ENCODE measurements at regions not wholly inside any gene's neighbourhood (a gene's known extent, or its start where the extent isn't known, plus 50 kb on each side); places are given as distances from the start of the nearest gene placed in this dataset.

DNA sequence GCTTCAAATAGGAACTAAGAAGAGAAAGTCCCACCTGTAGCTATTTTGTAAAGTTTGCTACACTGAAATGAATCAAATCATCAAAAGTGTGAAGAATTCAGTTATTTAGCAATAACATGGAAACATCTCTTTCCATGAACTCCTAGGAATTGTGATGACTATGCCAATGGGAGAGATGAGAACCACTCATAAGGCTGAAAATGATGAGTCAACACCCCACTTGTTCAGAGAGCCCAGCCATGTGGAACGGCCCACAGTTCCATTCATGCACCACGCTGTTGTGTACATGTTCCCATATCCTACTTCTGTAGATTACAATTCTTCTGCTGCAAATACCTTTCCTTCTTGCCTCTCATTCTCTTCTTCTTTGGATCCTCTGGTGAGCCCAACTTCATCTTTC, 645.5 kb upstream of the ID2 start:
- 94 to 100% (median 95%) methylated on average over 2 of the region's 2 CpGs for WGBS, 4 donors
- no peaks in the 10 kb centered on the region for H3K9me3 ChIP-seq
- no peaks in the 10 kb centered on the region for H3K4me1 ChIP-seq
- TF ChIP-seq, protein P1, sequence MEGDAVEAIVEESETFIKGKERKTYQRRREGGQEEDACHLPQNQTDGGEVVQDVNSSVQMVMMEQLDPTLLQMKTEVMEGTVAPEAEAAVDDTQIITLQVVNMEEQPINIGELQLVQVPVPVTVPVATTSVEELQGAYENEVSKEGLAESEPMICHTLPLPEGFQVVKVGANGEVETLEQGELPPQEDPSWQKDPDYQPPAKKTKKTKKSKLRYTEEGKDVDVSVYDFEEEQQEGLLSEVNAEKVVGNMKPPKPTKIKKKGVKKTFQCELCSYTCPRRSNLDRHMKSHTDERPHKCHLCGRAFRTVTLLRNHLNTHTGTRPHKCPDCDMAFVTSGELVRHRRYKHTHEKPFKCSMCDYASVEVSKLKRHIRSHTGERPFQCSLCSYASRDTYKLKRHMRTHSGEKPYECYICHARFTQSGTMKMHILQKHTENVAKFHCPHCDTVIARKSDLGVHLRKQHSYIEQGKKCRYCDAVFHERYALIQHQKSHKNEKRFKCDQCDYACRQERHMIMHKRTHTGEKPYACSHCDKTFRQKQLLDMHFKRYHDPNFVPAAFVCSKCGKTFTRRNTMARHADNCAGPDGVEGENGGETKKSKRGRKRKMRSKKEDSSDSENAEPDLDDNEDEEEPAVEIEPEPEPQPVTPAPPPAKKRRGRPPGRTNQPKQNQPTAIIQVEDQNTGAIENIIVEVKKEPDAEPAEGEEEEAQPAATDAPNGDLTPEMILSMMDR (IDR thresholded peaks at IDR 0.05): no peak
- TF ChIP-seq POLR2A (IDR thresholded peaks at IDR 0.05): no peak
- no peak overlapping the region for H3K27ac ChIP-seq
- ATAC-seq (no peak), DNase-seq (no peak)
- H3K36me3 ChIP-seq: no peaks in the 10 kb centered on the region
- no peak overlapping the region for H3K4me3 ChIP-seq
- intact Hi-C loops (cut with DNase I): no loop called here
- H3K27me3 ChIP-seq: no peaks in the 10 kb centered on the region

DNA sequence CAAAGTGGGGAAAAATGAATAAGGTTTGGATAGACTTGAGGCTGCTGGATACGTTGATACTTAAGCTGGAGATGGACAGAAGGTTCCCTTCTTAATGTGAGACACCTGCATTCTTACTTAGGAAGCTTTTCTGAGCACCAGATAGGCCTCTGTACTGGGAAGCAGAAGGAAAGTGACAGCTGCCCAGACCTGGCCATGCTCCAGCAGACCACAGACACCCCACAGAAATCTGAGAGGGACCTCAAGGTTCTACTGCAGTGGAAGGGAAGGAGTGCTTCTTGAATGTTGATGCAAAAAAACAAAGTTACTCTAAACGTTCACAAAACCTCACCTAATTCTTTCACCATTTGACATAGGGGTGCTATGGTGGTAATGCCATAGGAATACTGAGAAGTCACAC, 642.1 kb upstream of the ID2 start:
- no peak overlapping the region for H3K4me3 ChIP-seq
- ATAC-seq (no peak), DNase-seq (no peak)
- no peaks in the 10 kb centered on the region for H3K4me1 ChIP-seq
- H3K36me3 ChIP-seq: no peaks in the 10 kb centered on the region
- TF ChIP-seq, protein P1 (IDR thresholded peaks at IDR 0.05): no peak
- TF ChIP-seq POLR2A (IDR thresholded peaks at IDR 0.05): no peak
- peaks cover 0 to 11% (median 0%) of the 10 kb centered on the region in 12 donors for H3K9me3 ChIP-seq
- 71 to 76% (median 72%) methylated on average over 2 of the region's 2 CpGs for WGBS, 4 donors
- no peak overlapping the region for H3K27ac ChIP-seq
- H3K27me3 ChIP-seq: no peaks in the 10 kb centered on the region
- intact Hi-C loops (cut with DNase I): no loop called here

DNA sequence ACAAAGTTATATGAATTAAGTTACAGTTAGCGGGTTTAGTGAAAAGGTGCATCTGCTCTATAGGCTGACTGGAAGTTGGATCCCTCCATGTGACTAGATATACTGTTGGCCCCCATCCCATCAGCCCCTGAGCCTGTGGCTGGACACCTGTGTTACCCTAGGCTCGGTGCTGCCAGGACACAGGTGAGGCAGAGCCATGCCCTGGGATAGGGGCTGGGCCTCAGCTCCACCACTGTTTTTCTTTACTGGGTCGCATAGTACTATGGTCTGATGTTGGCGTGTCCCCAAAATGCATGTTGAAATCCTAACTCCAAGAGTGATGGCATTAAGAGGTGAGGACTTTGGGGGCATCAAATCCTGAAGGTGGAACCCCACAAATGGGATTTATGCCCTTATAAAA, 638.6 kb upstream of the ID2 start:
- 92 to 95% (median 94%) methylated on average over 4 of the region's 4 CpGs for WGBS, 4 donors

DNA sequence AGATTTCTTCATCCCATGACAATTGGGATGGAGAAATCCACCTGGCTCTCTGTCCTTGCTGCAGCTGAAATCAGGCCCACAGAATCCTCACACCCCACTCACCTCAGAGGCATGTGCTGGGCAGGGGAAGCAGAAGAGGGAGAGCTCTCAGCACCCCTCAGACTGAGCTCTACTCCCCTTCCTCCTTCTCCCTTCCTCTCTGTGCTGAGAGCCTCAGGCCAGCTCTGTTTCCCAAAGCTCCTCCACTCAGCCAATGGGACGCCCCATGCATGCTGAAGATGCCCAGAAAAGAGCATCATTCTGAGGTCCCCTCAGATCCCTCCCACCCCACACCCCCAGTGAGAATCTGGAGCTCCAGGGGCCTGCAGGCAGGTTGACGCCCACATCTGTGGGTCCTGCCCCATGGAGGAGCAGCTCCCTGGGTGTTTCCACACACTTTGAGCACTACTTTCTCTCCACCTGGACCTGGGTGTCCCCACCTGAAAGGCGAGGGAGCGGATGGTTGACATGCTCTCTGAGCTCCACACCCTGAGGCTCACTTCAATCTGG, 637.7 kb upstream of the ID2 start:
- DNase-seq (no peak), ATAC-seq (no peak)
- H3K4me3 ChIP-seq: no peak overlapping the region
- no peaks in the 10 kb centered on the region for H3K4me1 ChIP-seq
- intact Hi-C loops (cut with DNase I): no loop called here
- H3K36me3 ChIP-seq: no peaks in the 10 kb centered on the region
- 93 to 100% (median 98%) methylated on average over 4 of the region's 4 CpGs for WGBS, 4 donors
- H3K27me3 ChIP-seq: no peaks in the 10 kb centered on the region
- no peak overlapping the region for H3K27ac ChIP-seq
- TF ChIP-seq, protein P1 (IDR thresholded peaks at IDR 0.05): no peak
- TF ChIP-seq POLR2A (IDR thresholded peaks at IDR 0.05): no peak
- peaks cover 0 to 11% (median 0%) of the 10 kb centered on the region in 12 donors for H3K9me3 ChIP-seq

More for the DNA sequence above, 638.6 kb upstream of the ID2 start:
- no peaks in the 10 kb centered on the region for H3K36me3 ChIP-seq
- TF ChIP-seq, protein P1 (IDR thresholded peaks at IDR 0.05): no peak
- TF ChIP-seq POLR2A (IDR thresholded peaks at IDR 0.05): no peak
- H3K27me3 ChIP-seq: no peaks in the 10 kb centered on the region
- intact Hi-C loops (cut with DNase I): no loop called here
- no peak overlapping the region for H3K4me3 ChIP-seq
- no peak for DNase-seq
- H3K4me1 ChIP-seq: no peaks in the 10 kb centered on the region
- H3K9me3 ChIP-seq: peaks cover 0 to 11% (median 0%) of the 10 kb centered on the region in 12 donors
- no peak overlapping the region for H3K27ac ChIP-seq
- no peak for ATAC-seq

Measured in heart left ventricle (tissue), 16 donors.